IPS-20b (cell line): ENCODE measurements at regions not wholly inside any gene's neighbourhood (a gene's known extent, or its start where the extent isn't known, plus 50 kb on each side); places are given as distances from the start of the nearest gene placed in this dataset.

Experiments used
- H3K27ac ChIP-seq: one replicate; pipeline ENCODE4 v1.5.1; 2013; ENCODE audit warnings: low read length
- H3K27me3 ChIP-seq: 2 replicates; pipeline ENCODE4 v1.6.1; 2013; ENCODE audit warnings: mild to moderate bottlenecking, low read length, inconsistent platforms; ENCODE audit not compliant: insufficient read depth
- H3K36me3 ChIP-seq: 2 replicates; pipeline ENCODE4 v1.6.1; 2013; ENCODE audit warnings: low read depth, mild to moderate bottlenecking, inconsistent platforms, low read length, moderate library complexity; ENCODE audit not compliant: insufficient read depth
- H3K4me1 ChIP-seq: 2 replicates; pipeline ENCODE4 v1.6.1; 2013; ENCODE audit warnings: mild to moderate bottlenecking, control low read depth, inconsistent platforms, low read length, moderate library complexity; ENCODE audit not compliant: insufficient read depth
- H3K4me3 ChIP-seq: 2 replicates; pipeline ENCODE4 v1.5.1; 2013; ENCODE audit warnings: mild to moderate bottlenecking, low read length, inconsistent platforms
- H3K9ac ChIP-seq: 2 replicates; pipeline ENCODE4 v1.6.1; 2013; ENCODE audit warnings: low read depth, mild to moderate bottlenecking, inconsistent platforms, low read length, moderate library complexity
- H3K9me3 ChIP-seq: 2 replicates; pipeline ENCODE4 v1.6.1; 2013; ENCODE audit warnings: mild to moderate bottlenecking, low read depth, low read length, inconsistent platforms; ENCODE audit not compliant: insufficient read depth

GRCh38 chr9:90432951-90433350, 209.7 kb downstream of the DIRAS2 start:
- Histone ChIP-seq H3K36me3 (no peaks in the 10 kb centered on the region), H3K27ac (no peak overlapping the region), H3K4me1 (peaks cover 24% of the 10 kb centered on the region), H3K4me3 (peak overlapping the region; percentile 61), H3K9me3 (no peaks in the 10 kb centered on the region), H3K9ac (peak overlapping the region; percentile 11; the same call in 1 of the 2 replicates), H3K27me3 (peaks cover 15% of the 10 kb centered on the region)

- H3K4me1 ChIP-seq = peaks cover 24% of the 10 kb centered on the region
- H3K27ac ChIP-seq = no peak overlapping the region
- H3K4me3 ChIP-seq = peak overlapping the region; percentile 61
- peak overlapping the region; percentile 11; the same call in 1 of the 2 replicates for H3K9ac ChIP-seq
- H3K36me3 ChIP-seq = no peaks in the 10 kb centered on the region
- no peaks in the 10 kb centered on the region for H3K9me3 ChIP-seq
- H3K27me3 ChIP-seq = peaks cover 15% of the 10 kb centered on the region
Measured at GRCh38 chr9:90433398-90433941, 209.2 kb downstream of the DIRAS2 start.

- Histone ChIP-seq H3K9ac (no peak overlapping the region), H3K4me1 (peaks cover 18% of the 10 kb centered on the region), H3K36me3 (no peaks in the 10 kb centered on the region), H3K9me3 (peaks cover 2% of the 10 kb centered on the region; the same call in 1 of the 2 replicates), H3K4me3 (no peak overlapping the region), H3K27ac (no peak overlapping the region), H3K27me3 (no peaks in the 10 kb centered on the region)
Measured at GRCh38 chr9:90441814-90442213, 200.8 kb downstream of the DIRAS2 start.

- no peak overlapping the region for H3K4me3 ChIP-seq
- H3K36me3 ChIP-seq = no peaks in the 10 kb centered on the region
- H3K27ac ChIP-seq = no peak overlapping the region
- H3K27me3 ChIP-seq = no peaks in the 10 kb centered on the region
- H3K4me1 ChIP-seq = peaks cover 15% of the 10 kb centered on the region
- H3K9ac ChIP-seq = no peak overlapping the region
- peaks cover 2% of the 10 kb centered on the region; the same call in 1 of the 2 replicates for H3K9me3 ChIP-seq
Measured at GRCh38 chr9:90442723-90443122, 199.9 kb downstream of the DIRAS2 start.

- H3K27me3 ChIP-seq = no peaks in the 10 kb centered on the region
- no peak overlapping the region for H3K27ac ChIP-seq
- peaks cover 15% of the 10 kb centered on the region for H3K4me1 ChIP-seq
- no peaks in the 10 kb centered on the region for H3K36me3 ChIP-seq
- H3K9ac ChIP-seq = no peak overlapping the region
- no peak overlapping the region for H3K4me3 ChIP-seq
- H3K9me3 ChIP-seq = no peaks in the 10 kb centered on the region
Measured at GRCh38 chr9:90444609-90445204, 197.9 kb downstream of the DIRAS2 start.

- H3K4me1 ChIP-seq = peaks cover 15% of the 10 kb centered on the region
- no peak overlapping the region for H3K9ac ChIP-seq
- H3K27me3 ChIP-seq = no peaks in the 10 kb centered on the region
- no peak overlapping the region for H3K4me3 ChIP-seq
- H3K36me3 ChIP-seq = no peaks in the 10 kb centered on the region
- no peaks in the 10 kb centered on the region for H3K9me3 ChIP-seq
- no peak overlapping the region for H3K27ac ChIP-seq
Measured at GRCh38 chr9:90445391-90445790, 197.2 kb downstream of the DIRAS2 start.

- Histone ChIP-seq H3K36me3 (no peaks in the 10 kb centered on the region), H3K27ac (no peak overlapping the region), H3K27me3 (no peaks in the 10 kb centered on the region), H3K9me3 (no peaks in the 10 kb centered on the region), H3K9ac (no peak overlapping the region), H3K4me1 (peaks cover 15% of the 10 kb centered on the region), H3K4me3 (no peak overlapping the region)
Measured at GRCh38 chr9:90446200-90446948, 196.2 kb downstream of the DIRAS2 start.

- Histone ChIP-seq H3K4me1 (peaks cover 10% of the 10 kb centered on the region), H3K9me3 (no peaks in the 10 kb centered on the region), H3K27me3 (no peaks in the 10 kb centered on the region), H3K36me3 (no peaks in the 10 kb centered on the region), H3K9ac (no peak overlapping the region), H3K27ac (no peak overlapping the region), H3K4me3 (no peak overlapping the region)
Measured at GRCh38 chr9:90447773-90448172, 194.9 kb downstream of the DIRAS2 start.

- no peak overlapping the region for H3K27ac ChIP-seq
- no peak overlapping the region for H3K4me3 ChIP-seq
- no peak overlapping the region for H3K9ac ChIP-seq
- no peaks in the 10 kb centered on the region for H3K27me3 ChIP-seq
- no peaks in the 10 kb centered on the region for H3K9me3 ChIP-seq
- H3K4me1 ChIP-seq = no peaks in the 10 kb centered on the region
- no peaks in the 10 kb centered on the region for H3K36me3 ChIP-seq
Measured at GRCh38 chr9:90449213-90449925, 193.3 kb downstream of the DIRAS2 start.

- no peaks in the 10 kb centered on the region for H3K9me3 ChIP-seq
- H3K4me3 ChIP-seq = no peak overlapping the region
- no peak overlapping the region for H3K9ac ChIP-seq
- H3K27me3 ChIP-seq = no peaks in the 10 kb centered on the region
- no peak overlapping the region for H3K27ac ChIP-seq
- no peaks in the 10 kb centered on the region for H3K36me3 ChIP-seq
- H3K4me1 ChIP-seq = no peaks in the 10 kb centered on the region
Measured at GRCh38 chr9:90451804-90452203, 190.8 kb downstream of the DIRAS2 start.

- Histone ChIP-seq H3K9me3 (no peaks in the 10 kb centered on the region), H3K9ac (no peak overlapping the region), H3K4me3 (no peak overlapping the region), H3K4me1 (peaks cover 3% of the 10 kb centered on the region; the same call in 1 of the 2 replicates), H3K27ac (no peak overlapping the region), H3K36me3 (no peaks in the 10 kb centered on the region), H3K27me3 (no peaks in the 10 kb centered on the region)
Measured at GRCh38 chr9:90455316-90455715, 187.3 kb downstream of the DIRAS2 start.
